ENCODE measurements at regions not wholly inside any gene's neighbourhood (a gene's known extent, or its start where the extent isn't known, plus 50 kb on each side); places are given as distances from the start of the nearest gene placed in this dataset.

GRCh38 chr3:104648823-104649222, 717.9 kb upstream of the ALCAM start:
- Histone ChIP-seq H3K9me3 (ENCODE audit: insufficient read depth, low read length, severe bottlenecking) (no peaks in the 10 kb centered on the region), H3K27me3 (ENCODE audit: insufficient read depth, low read length, poor library complexity) (no peaks in the 10 kb centered on the region), H3K4me1 (ENCODE audit: insufficient read depth, low read length) (no peaks in the 10 kb centered on the region), H4K20me1 (ENCODE audit: insufficient read depth, low read length) (no peaks in the 10 kb centered on the region), H3K9ac (ENCODE audit: low read depth, low read length) (no peak overlapping the region), H3K4me2 (ENCODE audit: insufficient read depth, low read length) (no peak overlapping the region), H3K36me3 (ENCODE audit: insufficient read depth, low read length) (no peaks in the 10 kb centered on the region), H3K4me3 (ENCODE audit: low read depth in 1 of 2, low read length in 2 of 2) (no peak overlapping the region), H3K27ac (ENCODE audit: low read length) (no peak overlapping the region), H3K79me2 (ENCODE audit: insufficient read depth, low read length) (no peaks in the 10 kb centered on the region), H2AFZ (ENCODE audit: low read depth, low read length) (no peak overlapping the region)
- ATAC-seq (ENCODE audit: insufficient read depth, low read depth) (no peak), DNase-seq (no peak)
- TF ChIP-seq EZH2 (IDR thresholded peaks at IDR 0.05; ENCODE audit: borderline replicate concordance, low read depth, low read length, severe bottlenecking) (no peak), CTCF (IDR thresholded peaks at IDR 0.05; ENCODE audit: borderline replicate concordance, extremely low read depth, low read length, poor library complexity, severe bottlenecking) (no peak)

DNA sequence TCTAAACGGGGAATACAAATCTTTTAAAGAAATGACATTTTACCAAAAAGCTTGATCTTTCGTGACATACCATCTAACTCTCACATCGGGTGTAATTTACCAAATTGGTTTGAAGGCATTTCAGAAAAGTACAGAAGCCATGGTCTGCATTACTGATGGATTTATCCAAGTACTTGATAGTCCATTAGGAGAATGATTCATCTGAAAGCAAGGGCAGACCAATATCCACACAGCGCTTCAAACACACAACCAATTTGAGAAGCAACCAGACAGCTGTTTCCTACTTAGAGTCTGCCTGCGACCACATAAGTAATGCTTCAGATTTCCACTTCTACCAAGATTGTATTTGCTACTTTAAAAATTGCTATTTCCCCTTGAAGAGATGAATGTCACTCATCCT, 697.6 kb upstream of the ALCAM start:
- no peaks in the 10 kb centered on the region for H3K4me1 ChIP-seq (ENCODE audit: insufficient read depth, low read length)
- ATAC-seq (ENCODE audit: insufficient read depth, low read depth) (no peak), DNase-seq (no peak)
- no peak overlapping the region for H3K9ac ChIP-seq (ENCODE audit: low read depth, low read length)
- no peak overlapping the region for H3K4me3 ChIP-seq (ENCODE audit: low read depth in 1 of 2, low read length in 2 of 2)
- no peaks in the 10 kb centered on the region for H3K36me3 ChIP-seq (ENCODE audit: insufficient read depth, low read length)
- no peak overlapping the region for H3K27ac ChIP-seq (ENCODE audit: low read length)
- no peak for TF ChIP-seq EZH2 (IDR thresholded peaks at IDR 0.05; ENCODE audit: borderline replicate concordance, low read depth, low read length, severe bottlenecking)
- TF ChIP-seq CTCF (IDR thresholded peaks at IDR 0.05; ENCODE audit: borderline replicate concordance, extremely low read depth, low read length, poor library complexity, severe bottlenecking), result no peak
- H4K20me1 ChIP-seq (ENCODE audit: insufficient read depth, low read length), result no peaks in the 10 kb centered on the region
- H2AFZ ChIP-seq (ENCODE audit: low read depth, low read length), result no peak overlapping the region
- no peaks in the 10 kb centered on the region for H3K27me3 ChIP-seq (ENCODE audit: insufficient read depth, low read length, poor library complexity)
- H3K4me2 ChIP-seq (ENCODE audit: insufficient read depth, low read length), result no peak overlapping the region
- no peaks in the 10 kb centered on the region for H3K79me2 ChIP-seq (ENCODE audit: insufficient read depth, low read length)
- no peaks in the 10 kb centered on the region for H3K9me3 ChIP-seq (ENCODE audit: insufficient read depth, low read length, severe bottlenecking)

DNA sequence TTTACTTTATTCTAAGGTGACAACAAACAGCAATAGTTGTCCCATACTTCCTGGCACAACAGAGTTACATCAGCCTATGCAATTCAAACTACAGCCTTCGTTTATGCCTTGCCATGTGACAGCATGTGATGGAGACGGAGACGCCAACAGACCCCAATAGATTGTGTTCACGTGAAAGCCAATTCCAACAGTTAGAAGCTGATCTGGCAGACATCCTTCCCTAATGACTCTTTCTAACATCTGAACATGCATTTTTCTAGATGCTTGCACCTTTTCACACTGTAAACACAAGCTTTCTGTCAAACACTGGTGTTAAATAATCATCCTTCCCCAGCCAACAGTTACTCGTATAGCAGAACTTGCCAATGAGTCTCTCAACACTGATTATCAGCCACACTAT, 694.4 kb upstream of the ALCAM start:
- no peak for DNase-seq
- no peaks in the 10 kb centered on the region for H3K27me3 ChIP-seq (ENCODE audit: insufficient read depth, low read length, poor library complexity)
- H3K79me2 ChIP-seq (ENCODE audit: insufficient read depth, low read length), result no peaks in the 10 kb centered on the region
- no peaks in the 10 kb centered on the region for H3K9me3 ChIP-seq (ENCODE audit: insufficient read depth, low read length, severe bottlenecking)
- TF ChIP-seq EZH2 (IDR thresholded peaks at IDR 0.05; ENCODE audit: borderline replicate concordance, low read depth, low read length, severe bottlenecking) (no peak), CTCF (IDR thresholded peaks at IDR 0.05; ENCODE audit: borderline replicate concordance, extremely low read depth, low read length, poor library complexity, severe bottlenecking) (no peak)
- H3K9ac ChIP-seq (ENCODE audit: low read depth, low read length), result no peak overlapping the region
- no peak overlapping the region for H3K4me2 ChIP-seq (ENCODE audit: insufficient read depth, low read length)
- no peaks in the 10 kb centered on the region for H3K36me3 ChIP-seq (ENCODE audit: insufficient read depth, low read length)
- no peak overlapping the region for H3K27ac ChIP-seq (ENCODE audit: low read length)
- ATAC-seq (ENCODE audit: insufficient read depth, low read depth), result no peak
- no peaks in the 10 kb centered on the region for H4K20me1 ChIP-seq (ENCODE audit: insufficient read depth, low read length)
- H3K4me3 ChIP-seq (ENCODE audit: low read depth in 1 of 2, low read length in 2 of 2), result no peak overlapping the region
- H2AFZ ChIP-seq (ENCODE audit: low read depth, low read length), result no peak overlapping the region
- H3K4me1 ChIP-seq (ENCODE audit: insufficient read depth, low read length), result no peaks in the 10 kb centered on the region

- H3K27ac ChIP-seq (ENCODE audit: low read length), result no peak overlapping the region
- DNase-seq (no peak), ATAC-seq (ENCODE audit: insufficient read depth, low read depth) (no peak)
- no peak overlapping the region for H2AFZ ChIP-seq (ENCODE audit: low read depth, low read length)
- no peak overlapping the region for H3K9ac ChIP-seq (ENCODE audit: low read depth, low read length)
- TF ChIP-seq EZH2 (IDR thresholded peaks at IDR 0.05; ENCODE audit: borderline replicate concordance, low read depth, low read length, severe bottlenecking), result no peak
- no peak for TF ChIP-seq CTCF (IDR thresholded peaks at IDR 0.05; ENCODE audit: borderline replicate concordance, extremely low read depth, low read length, poor library complexity, severe bottlenecking)
- H3K27me3 ChIP-seq (ENCODE audit: insufficient read depth, low read length, poor library complexity), result no peaks in the 10 kb centered on the region
- H3K36me3 ChIP-seq (ENCODE audit: insufficient read depth, low read length), result no peaks in the 10 kb centered on the region
- H3K4me2 ChIP-seq (ENCODE audit: insufficient read depth, low read length), result no peak overlapping the region
- no peak overlapping the region for H3K4me3 ChIP-seq (ENCODE audit: low read depth in 1 of 2, low read length in 2 of 2)
- no peaks in the 10 kb centered on the region for H3K79me2 ChIP-seq (ENCODE audit: insufficient read depth, low read length)
- no peaks in the 10 kb centered on the region for H3K9me3 ChIP-seq (ENCODE audit: insufficient read depth, low read length, severe bottlenecking)
- H4K20me1 ChIP-seq (ENCODE audit: insufficient read depth, low read length), result no peaks in the 10 kb centered on the region
- no peaks in the 10 kb centered on the region for H3K4me1 ChIP-seq (ENCODE audit: insufficient read depth, low read length)
Measured at GRCh38 chr3:104673981-104674380, 692.7 kb upstream of the ALCAM start.
